ENCODE measurements at regions not wholly inside any gene's neighbourhood (a gene's known extent, or its start where the extent isn't known, plus 50 kb on each side); places are given as distances from the start of the nearest gene placed in this dataset.
A peak's percentile ranks its signal among the peaks of the same experiment; 100 is the strongest.

- H3K9me3 ChIP-seq: no peaks in the 10 kb centered on the region
- no peaks in the 10 kb centered on the region for H3K27me3 ChIP-seq
- no peak for DNase-seq
- H3K36me3 ChIP-seq: no peaks in the 10 kb centered on the region
- H3K4me1 ChIP-seq: no peaks in the 10 kb centered on the region
- no peak overlapping the region for H3K4me3 ChIP-seq
- H3K27ac ChIP-seq: no peak overlapping the region
- TF ChIP-seq, protein P1, sequence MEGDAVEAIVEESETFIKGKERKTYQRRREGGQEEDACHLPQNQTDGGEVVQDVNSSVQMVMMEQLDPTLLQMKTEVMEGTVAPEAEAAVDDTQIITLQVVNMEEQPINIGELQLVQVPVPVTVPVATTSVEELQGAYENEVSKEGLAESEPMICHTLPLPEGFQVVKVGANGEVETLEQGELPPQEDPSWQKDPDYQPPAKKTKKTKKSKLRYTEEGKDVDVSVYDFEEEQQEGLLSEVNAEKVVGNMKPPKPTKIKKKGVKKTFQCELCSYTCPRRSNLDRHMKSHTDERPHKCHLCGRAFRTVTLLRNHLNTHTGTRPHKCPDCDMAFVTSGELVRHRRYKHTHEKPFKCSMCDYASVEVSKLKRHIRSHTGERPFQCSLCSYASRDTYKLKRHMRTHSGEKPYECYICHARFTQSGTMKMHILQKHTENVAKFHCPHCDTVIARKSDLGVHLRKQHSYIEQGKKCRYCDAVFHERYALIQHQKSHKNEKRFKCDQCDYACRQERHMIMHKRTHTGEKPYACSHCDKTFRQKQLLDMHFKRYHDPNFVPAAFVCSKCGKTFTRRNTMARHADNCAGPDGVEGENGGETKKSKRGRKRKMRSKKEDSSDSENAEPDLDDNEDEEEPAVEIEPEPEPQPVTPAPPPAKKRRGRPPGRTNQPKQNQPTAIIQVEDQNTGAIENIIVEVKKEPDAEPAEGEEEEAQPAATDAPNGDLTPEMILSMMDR (IDR thresholded peaks at IDR 0.05): no peak
- no peak for TF ChIP-seq POLR2A (IDR thresholded peaks at IDR 0.05)
Measured at GRCh38 chr1:198917226-198917625, 278.4 kb downstream of the PTPRC start.

DNA sequence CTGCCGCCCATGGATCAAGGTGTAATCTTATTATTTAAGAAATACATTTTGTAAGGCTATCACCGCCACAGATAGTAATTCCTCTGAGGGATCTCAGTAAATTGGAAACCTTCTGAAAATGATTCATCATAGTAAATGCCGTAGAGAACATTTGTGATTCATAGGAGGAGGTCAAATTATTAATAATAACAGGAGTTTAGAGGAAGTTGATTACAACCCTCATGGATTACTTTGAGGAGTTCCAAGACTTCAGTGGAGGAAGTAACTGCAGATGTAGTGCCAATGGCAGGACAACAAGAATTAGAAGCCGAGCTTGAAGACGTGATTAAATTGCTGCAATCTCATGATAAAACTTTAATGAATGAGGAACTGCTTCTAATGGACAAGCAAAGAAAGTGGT, 280.1 kb downstream of the PTPRC start:
- Histone ChIP-seq H3K4me3 (no peak overlapping the region), H3K27ac (no peak overlapping the region), H3K4me1 (no peaks in the 10 kb centered on the region), H3K36me3 (no peaks in the 10 kb centered on the region), H3K27me3 (no peaks in the 10 kb centered on the region), H3K9me3 (no peaks in the 10 kb centered on the region)
- no peak for DNase-seq
- TF ChIP-seq, protein P1 (IDR thresholded peaks at IDR 0.05): no peak
- no peak for TF ChIP-seq POLR2A (IDR thresholded peaks at IDR 0.05)

DNA sequence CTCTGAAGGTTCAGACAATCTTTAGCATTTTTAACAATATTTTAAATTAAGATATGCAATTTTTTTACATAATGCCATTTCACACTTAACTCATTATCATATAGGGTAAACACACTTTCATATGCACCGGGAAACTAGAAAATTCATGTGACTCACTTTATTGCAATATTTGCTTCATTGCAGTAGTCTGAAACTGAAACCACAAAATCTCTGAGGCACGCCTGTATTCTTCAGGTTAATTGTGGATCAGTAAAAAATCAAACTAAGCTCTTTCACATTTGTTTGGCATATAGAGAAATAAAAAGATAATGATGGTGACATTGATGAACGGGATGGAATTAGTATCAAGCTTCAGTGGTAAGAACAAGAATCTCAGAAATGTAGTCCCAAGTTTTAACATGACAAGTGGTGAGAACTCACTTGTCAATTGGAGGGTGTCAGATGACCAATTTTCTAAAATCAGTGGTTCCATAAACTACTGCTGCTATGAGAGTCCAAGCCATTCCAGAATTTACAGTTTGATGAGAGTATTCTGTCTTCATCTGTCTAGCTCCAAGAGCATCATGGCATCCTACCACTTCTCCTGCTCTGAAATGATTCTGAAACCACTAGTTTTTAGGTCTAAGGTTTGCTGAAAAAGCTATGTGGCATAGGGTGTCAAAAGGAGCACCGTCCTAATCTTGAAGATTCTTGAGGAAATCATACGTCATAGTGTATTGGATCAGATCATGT, 281.0 kb downstream of the PTPRC start:
- TF ChIP-seq, protein P1 (IDR thresholded peaks at IDR 0.05): no peak
- TF ChIP-seq POLR2A (IDR thresholded peaks at IDR 0.05): no peak
- DNase-seq: no peak
- no peaks in the 10 kb centered on the region for H3K36me3 ChIP-seq
- H3K4me3 ChIP-seq: no peak overlapping the region
- no peaks in the 10 kb centered on the region for H3K27me3 ChIP-seq
- H3K9me3 ChIP-seq: no peaks in the 10 kb centered on the region
- H3K4me1 ChIP-seq: no peaks in the 10 kb centered on the region
- no peak overlapping the region for H3K27ac ChIP-seq

GRCh38 chr1:198922638-198923430, 284.0 kb downstream of the PTPRC start:
- Histone ChIP-seq H3K9me3 (no peaks in the 10 kb centered on the region), H3K27ac (peak overlapping the region in 1 of 4 donors; percentile 21), H3K36me3 (no peaks in the 10 kb centered on the region), H3K4me3 (no peak overlapping the region), H3K4me1 (no peaks in the 10 kb centered on the region), H3K27me3 (no peaks in the 10 kb centered on the region)
- no peak for DNase-seq
- TF ChIP-seq, protein P1 (IDR thresholded peaks at IDR 0.05): no peak
- no peak for TF ChIP-seq POLR2A (IDR thresholded peaks at IDR 0.05)

DNA sequence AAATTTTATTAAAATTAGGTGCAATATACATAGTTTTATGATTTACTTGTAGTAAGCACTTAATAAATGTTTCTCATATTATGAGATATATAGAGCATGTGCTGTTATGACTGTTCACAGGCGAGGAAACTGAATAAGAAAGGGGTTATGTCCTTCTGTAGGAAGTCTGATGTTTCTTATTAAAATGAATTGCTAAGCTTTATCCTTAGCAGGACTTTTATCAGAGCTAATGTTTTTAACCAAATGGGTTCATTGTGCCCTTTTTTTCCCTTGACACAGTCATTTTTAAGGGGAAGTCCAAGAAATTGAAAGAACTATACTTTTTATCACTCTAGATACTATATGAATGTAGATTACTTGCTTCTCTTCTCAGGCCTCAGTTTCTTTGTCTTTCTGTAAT, 285.2 kb downstream of the PTPRC start:
- H3K27ac ChIP-seq: no peak overlapping the region
- no peaks in the 10 kb centered on the region for H3K9me3 ChIP-seq

More for the DNA sequence above, 285.2 kb downstream of the PTPRC start:
- no peaks in the 10 kb centered on the region for H3K36me3 ChIP-seq
- H3K27me3 ChIP-seq: no peaks in the 10 kb centered on the region
- DNase-seq: no peak
- H3K4me3 ChIP-seq: no peak overlapping the region
- TF ChIP-seq POLR2A (IDR thresholded peaks at IDR 0.05): no peak
- TF ChIP-seq, protein P1 (IDR thresholded peaks at IDR 0.05): no peak
- no peaks in the 10 kb centered on the region for H3K4me1 ChIP-seq

Measured in Peyer's patch (tissue), 4 donors.